Stimulated activated CD8-positive, alpha-beta memory T cell treated with anti-CD3 and anti-CD28 coated beads, Interleukin-15, amount 100 ng/mL, for 4 hours (primary cell): ENCODE measurements at regions not wholly inside any gene's neighbourhood (a gene's known extent, or its start where the extent isn't known, plus 50 kb on each side); places are given as distances from the start of the nearest gene placed in this dataset.
A peak's percentile ranks its signal among the peaks of the same experiment; 100 is the strongest.
"Not testable (repeated sequence)": the region's sequence is repeated elsewhere in the genome, so short reads cannot be mapped to it uniquely, and the experiment has no call there.

Experiments
- DNase-seq, 2 donors: peaks; one replicate each; pipeline ENCODE4 v3.0.0-alpha.2; 2020; ENCODE audit warnings: low read depth in 2 of 2

- no peak for DNase-seq
Measured at GRCh38 chr7:3135626-3136025, 92.0 kb upstream of the CARD11 start.

- no peak for DNase-seq
Measured at GRCh38 chr7:3138206-3138605, 94.5 kb upstream of the CARD11 start.

- no peak for DNase-seq
Measured at GRCh38 chr7:3138997-3139396, 95.3 kb upstream of the CARD11 start.

- no peak for DNase-seq
Measured at GRCh38 chr7:3140834-3141233, 97.2 kb upstream of the CARD11 start.

GRCh38 chr7:3141326-3141725 is 97.7 kb upstream of the CARD11 start:
- DNase-seq = no peak

- no peak for DNase-seq
Measured at GRCh38 chr7:3143869-3144775, 100.5 kb upstream of the CARD11 start.

GRCh38 chr7:3144776-3145125 is 101.1 kb upstream of the CARD11 start:
- not testable (repeated sequence) for DNase-seq

GRCh38 chr7:3146571-3147226 is 103.0 kb upstream of the CARD11 start:
- no peak for DNase-seq

GRCh38 chr7:3148471-3148870 is 104.8 kb upstream of the CARD11 start:
- DNase-seq = not testable (repeated sequence)

- DNase-seq = no peak
Measured at GRCh38 chr7:3149231-3149995, 105.7 kb upstream of the CARD11 start.

GRCh38 chr7:3150027-3150426 is 106.4 kb upstream of the CARD11 start:
- no peak for DNase-seq

- no peak for DNase-seq
Measured at GRCh38 chr7:3151784-3152183, 108.1 kb upstream of the CARD11 start.

GRCh38 chr7:3152714-3153113 is 109.0 kb upstream of the CARD11 start:
- no peak for DNase-seq

GRCh38 chr7:3153118-3153517 is 109.5 kb upstream of the CARD11 start:
- no peak for DNase-seq

GRCh38 chr7:3154317-3154716 is 110.7 kb upstream of the CARD11 start:
- no peak for DNase-seq

- DNase-seq = peak in 1 of 2 donors; percentile 34
Measured at GRCh38 chr7:3154881-3155494, 111.3 kb upstream of the CARD11 start.

GRCh38 chr7:3156508-3156907 is 112.8 kb upstream of the CARD11 start:
- no peak for DNase-seq

- DNase-seq = no peak
Measured at GRCh38 chr7:3157566-3158287, 114.1 kb upstream of the CARD11 start.

GRCh38 chr7:3158341-3158760 is 114.7 kb upstream of the CARD11 start:
- no peak for DNase-seq

- no peak for DNase-seq
Measured at GRCh38 chr7:3159039-3159438, 115.4 kb upstream of the CARD11 start.

GRCh38 chr7:3159445-3159844 is 115.8 kb upstream of the CARD11 start:
- DNase-seq = no peak
